ENCODE measurements at regions not wholly inside any gene's neighbourhood (a gene's known extent, or its start where the extent isn't known, plus 50 kb on each side); places are given as distances from the start of the nearest gene placed in this dataset.

DNA sequence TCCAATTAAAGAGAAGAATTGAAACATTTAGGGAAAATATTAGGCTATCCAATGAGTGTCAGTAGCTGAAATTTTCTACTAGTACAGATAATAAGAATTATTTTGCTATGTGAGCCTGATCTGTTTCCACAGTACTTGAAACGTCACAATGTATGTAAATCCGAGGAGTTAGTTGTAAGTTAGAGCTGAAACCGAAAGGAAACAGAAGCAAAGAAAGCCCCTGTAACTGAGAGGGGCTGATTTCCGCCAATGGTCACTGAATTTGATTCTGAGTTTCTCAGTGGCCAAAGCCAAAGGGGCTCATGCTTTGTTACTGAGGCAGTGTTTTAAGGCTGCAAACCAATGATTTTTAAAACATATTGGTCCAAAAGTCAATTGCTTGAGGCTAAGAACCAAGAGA, 168.3 kb upstream of the DUSP10 start:
- Histone ChIP-seq H4K20me1 (ENCODE audit: insufficient read depth, low read length) (no peaks in the 10 kb centered on the region), H2AFZ (ENCODE audit: low read length) (no peak overlapping the region), H3K9me3 (replicated peaks; ENCODE audit: insufficient read depth, low read length) (no peaks in the 10 kb centered on the region), H3K9ac (ENCODE audit: low read length) (peak overlapping the region; percentile 10; the same call in 1 of the 2 replicates), H3K27ac (ENCODE audit: low read length) (peak overlapping the region; percentile 67), H3F3A (ENCODE audit: insufficient read depth, low read length) (peaks cover 16% of the 10 kb centered on the region), H3K4me1 (ENCODE audit: low read length) (peaks cover 38% of the 10 kb centered on the region), H3K36me3 (replicated peaks; ENCODE audit: insufficient read depth, low read length) (no peaks in the 10 kb centered on the region), H3K27me3 (replicated peaks; ENCODE audit: insufficient read depth, low read length) (no peaks in the 10 kb centered on the region), H3K4me3 (ENCODE audit: low read length) (no peak overlapping the region; the same call in 1 of the 2 replicates), H3K79me2 (ENCODE audit: low read length) (no peaks in the 10 kb centered on the region), H3K4me2 (ENCODE audit: low read depth, low read length) (peak overlapping the region; percentile 23), H3K9me2 (replicated peaks; ENCODE audit: insufficient read depth, low read length) (no peaks in the 10 kb centered on the region)
- peak; percentile 77 for DNase-seq
- TF ChIP-seq, protein P1, sequence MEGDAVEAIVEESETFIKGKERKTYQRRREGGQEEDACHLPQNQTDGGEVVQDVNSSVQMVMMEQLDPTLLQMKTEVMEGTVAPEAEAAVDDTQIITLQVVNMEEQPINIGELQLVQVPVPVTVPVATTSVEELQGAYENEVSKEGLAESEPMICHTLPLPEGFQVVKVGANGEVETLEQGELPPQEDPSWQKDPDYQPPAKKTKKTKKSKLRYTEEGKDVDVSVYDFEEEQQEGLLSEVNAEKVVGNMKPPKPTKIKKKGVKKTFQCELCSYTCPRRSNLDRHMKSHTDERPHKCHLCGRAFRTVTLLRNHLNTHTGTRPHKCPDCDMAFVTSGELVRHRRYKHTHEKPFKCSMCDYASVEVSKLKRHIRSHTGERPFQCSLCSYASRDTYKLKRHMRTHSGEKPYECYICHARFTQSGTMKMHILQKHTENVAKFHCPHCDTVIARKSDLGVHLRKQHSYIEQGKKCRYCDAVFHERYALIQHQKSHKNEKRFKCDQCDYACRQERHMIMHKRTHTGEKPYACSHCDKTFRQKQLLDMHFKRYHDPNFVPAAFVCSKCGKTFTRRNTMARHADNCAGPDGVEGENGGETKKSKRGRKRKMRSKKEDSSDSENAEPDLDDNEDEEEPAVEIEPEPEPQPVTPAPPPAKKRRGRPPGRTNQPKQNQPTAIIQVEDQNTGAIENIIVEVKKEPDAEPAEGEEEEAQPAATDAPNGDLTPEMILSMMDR (IDR thresholded peaks at IDR 0.05; ENCODE audit: low read length), result no peak
- TF ChIP-seq EZH2phosphoT487 (IDR thresholded peaks at IDR 0.05; ENCODE audit: low read length) (no peak), EZH2 (optimal IDR thresholded peaks at IDR 0.05; ENCODE audit: low read depth, low read length) (no peak)

DNA sequence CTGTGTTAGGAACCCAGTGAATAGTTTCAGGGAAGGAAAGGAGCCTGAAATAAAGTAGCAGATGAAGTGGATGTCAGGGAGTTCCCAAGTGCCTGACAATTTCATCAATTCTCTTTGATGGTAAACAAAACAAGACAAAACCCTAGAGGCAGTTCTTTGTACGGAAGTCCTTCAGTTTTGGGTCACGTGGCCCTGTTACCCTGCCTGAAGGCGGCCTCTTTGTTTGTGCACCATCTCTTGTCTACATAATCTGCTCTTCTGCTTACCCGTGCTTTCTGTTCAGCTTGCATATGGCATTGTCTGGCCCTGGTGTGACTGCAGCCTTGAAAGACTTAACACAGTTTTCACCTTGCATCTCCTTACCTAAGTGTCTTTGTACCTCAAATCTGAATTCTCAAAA, 166.7 kb upstream of the DUSP10 start:
- no peak for DNase-seq
- Histone ChIP-seq H3K9ac (ENCODE audit: low read length) (no peak overlapping the region), H3K9me3 (replicated peaks; ENCODE audit: insufficient read depth, low read length) (no peaks in the 10 kb centered on the region)

GRCh38 chr1:221907166-221907932, 165.5 kb upstream of the DUSP10 start:
- H2AFZ ChIP-seq (ENCODE audit: low read length), result no peak overlapping the region
- H4K20me1 ChIP-seq (ENCODE audit: insufficient read depth, low read length), result no peaks in the 10 kb centered on the region
- TF ChIP-seq, protein P1 (IDR thresholded peaks at IDR 0.05; ENCODE audit: low read length), result no peak
- TF ChIP-seq EZH2 (optimal IDR thresholded peaks at IDR 0.05; ENCODE audit: low read depth, low read length) (no peak), EZH2phosphoT487 (IDR thresholded peaks at IDR 0.05; ENCODE audit: low read length) (no peak)
- H3K79me2 ChIP-seq (ENCODE audit: low read length), result no peaks in the 10 kb centered on the region
- no peak overlapping the region for H3K4me2 ChIP-seq (ENCODE audit: low read depth, low read length)
- no peak for DNase-seq
- H3K36me3 ChIP-seq (replicated peaks; ENCODE audit: insufficient read depth, low read length), result no peaks in the 10 kb centered on the region
- no peaks in the 10 kb centered on the region for H3K9me3 ChIP-seq (replicated peaks; ENCODE audit: insufficient read depth, low read length)
- H3K9me2 ChIP-seq (replicated peaks; ENCODE audit: insufficient read depth, low read length), result no peaks in the 10 kb centered on the region
- H3K4me1 ChIP-seq (ENCODE audit: low read length), result peaks cover 29% of the 10 kb centered on the region
- peaks cover 16% of the 10 kb centered on the region for H3F3A ChIP-seq (ENCODE audit: insufficient read depth, low read length)
- no peak overlapping the region for H3K9ac ChIP-seq (ENCODE audit: low read length)
- no peak overlapping the region for H3K27ac ChIP-seq (ENCODE audit: low read length)
- H3K4me3 ChIP-seq (ENCODE audit: low read length), result no peak overlapping the region
- H3K27me3 ChIP-seq (replicated peaks; ENCODE audit: insufficient read depth, low read length), result no peaks in the 10 kb centered on the region

More for the DNA sequence above, 166.7 kb upstream of the DUSP10 start:
- no peaks in the 10 kb centered on the region for H3K36me3 ChIP-seq (replicated peaks; ENCODE audit: insufficient read depth, low read length)
- no peak overlapping the region for H3K4me2 ChIP-seq (ENCODE audit: low read depth, low read length)
- no peak for TF ChIP-seq EZH2phosphoT487 (IDR thresholded peaks at IDR 0.05; ENCODE audit: low read length)
- TF ChIP-seq, protein P1 (IDR thresholded peaks at IDR 0.05; ENCODE audit: low read length), result no peak
- TF ChIP-seq EZH2 (optimal IDR thresholded peaks at IDR 0.05; ENCODE audit: low read depth, low read length), result no peak
- peaks cover 16% of the 10 kb centered on the region for H3F3A ChIP-seq (ENCODE audit: insufficient read depth, low read length)
- peaks cover 33% of the 10 kb centered on the region for H3K4me1 ChIP-seq (ENCODE audit: low read length)
- no peak overlapping the region for H2AFZ ChIP-seq (ENCODE audit: low read length)
- H4K20me1 ChIP-seq (ENCODE audit: insufficient read depth, low read length), result no peaks in the 10 kb centered on the region
- H3K79me2 ChIP-seq (ENCODE audit: low read length), result no peaks in the 10 kb centered on the region
- H3K27ac ChIP-seq (ENCODE audit: low read length), result no peak overlapping the region
- no peaks in the 10 kb centered on the region for H3K27me3 ChIP-seq (replicated peaks; ENCODE audit: insufficient read depth, low read length)
- no peak overlapping the region for H3K4me3 ChIP-seq (ENCODE audit: low read length)
- H3K9me2 ChIP-seq (replicated peaks; ENCODE audit: insufficient read depth, low read length), result no peaks in the 10 kb centered on the region
